MM.1S (cell line): ENCODE measurements at regions not wholly inside any gene's neighbourhood (a gene's known extent, or its start where the extent isn't known, plus 50 kb on each side); places are given as distances from the start of the nearest gene placed in this dataset.

ENCODE experiments used
- DNase-seq: peaks from one replicate; pipeline ENCODE4 v3.0.0-alpha.2; 2015
- H2AFZ ChIP-seq: fragments of 300-600 bp; sonication (generic); 2 replicates; pipeline ENCODE4 v1.6.0; 2016; ENCODE audit warnings: antibody characterized with exemption, low read length
- H3F3A ChIP-seq: fragments of 300-600 bp; sonication (generic); 2 replicates; pipeline ENCODE4 v1.6.1; 2016; ENCODE audit warnings: mild to moderate bottlenecking, antibody characterized with exemption, low read length, moderate library complexity, mixed read lengths; ENCODE audit not compliant: insufficient read depth
- H3K27ac ChIP-seq: fragments of 300-600 bp; sonication (generic); 2 replicates; pipeline ENCODE4 v1.5.1; 2016; ENCODE audit warnings: mild to moderate bottlenecking, low read length
- H3K27me3 ChIP-seq: fragments of 300-600 bp; sonication (generic); replicated peaks from 2 replicates; pipeline ENCODE4 v1.6.0; 2016; ENCODE audit warnings: low read length; ENCODE audit not compliant: insufficient read depth
- H3K36me3 ChIP-seq: fragments of 300-600 bp; sonication (generic); replicated peaks from 2 replicates; pipeline ENCODE4 v1.6.1; 2016; ENCODE audit warnings: mild to moderate bottlenecking, low read length, mixed read lengths; ENCODE audit not compliant: insufficient read depth
- H3K4me1 ChIP-seq: fragments of 300-600 bp; sonication (generic); 2 replicates; pipeline ENCODE4 v1.6.1; 2016; ENCODE audit warnings: low read length, mixed read lengths
- H3K4me2 ChIP-seq: fragments of 300-600 bp; sonication (generic); 2 replicates; pipeline ENCODE4 v1.6.0; 2016; ENCODE audit warnings: low read depth, low read length
- H3K4me3 ChIP-seq: fragments of 300-600 bp; sonication (generic); 2 replicates; pipeline ENCODE4 v1.5.1; 2016; ENCODE audit warnings: low read length, mixed read lengths
- H3K79me2 ChIP-seq: fragments of 300-600 bp; sonication (generic); 2 replicates; pipeline ENCODE4 v1.6.1; 2016; ENCODE audit warnings: mixed run types, low read length, mixed read lengths
- H3K9ac ChIP-seq: fragments of 300-600 bp; sonication (generic); 2 replicates; pipeline ENCODE4 v1.6.1; 2016; ENCODE audit warnings: low read length, mixed read lengths
- H3K9me2 ChIP-seq: fragments of 300-600 bp; sonication (generic); replicated peaks from 2 replicates; pipeline ENCODE4 v1.6.1; 2016; ENCODE audit warnings: mild to moderate bottlenecking, low read length, mixed read lengths; ENCODE audit not compliant: insufficient read depth
- H3K9me3 ChIP-seq: fragments of 300-600 bp; sonication (generic); replicated peaks from 2 replicates; pipeline ENCODE4 v1.6.1; 2016; ENCODE audit warnings: mild to moderate bottlenecking, low read length, mixed read lengths; ENCODE audit not compliant: insufficient read depth
- H4K20me1 ChIP-seq: fragments of 300-600 bp; sonication (generic); 2 replicates; pipeline ENCODE4 v1.6.1; 2016; ENCODE audit warnings: mild to moderate bottlenecking, low read length, moderate library complexity, mixed read lengths; ENCODE audit not compliant: insufficient read depth
- CTCF ChIP-seq: fragments of 300-600 bp; sonication (generic); IDR thresholded peaks from 2 replicates; pipeline ENCODE4 v1.5.1; 2016; ENCODE audit warnings: antibody characterized with exemption, low read length, mixed read lengths
- EZH2 ChIP-seq: fragments of 300-600 bp; sonication (generic); optimal IDR thresholded peaks from 2 replicates; pipeline ENCODE3; 2017; ENCODE audit warnings: low read depth, mild to moderate bottlenecking, antibody characterized with exemption, low read length, mixed read lengths
- EZH2phosphoT487 ChIP-seq: fragments of 300-600 bp; sonication (generic); IDR thresholded peaks from 2 replicates; pipeline ENCODE4 v1.6.1; 2018; ENCODE audit warnings: antibody characterized with exemption, low read length

DNA sequence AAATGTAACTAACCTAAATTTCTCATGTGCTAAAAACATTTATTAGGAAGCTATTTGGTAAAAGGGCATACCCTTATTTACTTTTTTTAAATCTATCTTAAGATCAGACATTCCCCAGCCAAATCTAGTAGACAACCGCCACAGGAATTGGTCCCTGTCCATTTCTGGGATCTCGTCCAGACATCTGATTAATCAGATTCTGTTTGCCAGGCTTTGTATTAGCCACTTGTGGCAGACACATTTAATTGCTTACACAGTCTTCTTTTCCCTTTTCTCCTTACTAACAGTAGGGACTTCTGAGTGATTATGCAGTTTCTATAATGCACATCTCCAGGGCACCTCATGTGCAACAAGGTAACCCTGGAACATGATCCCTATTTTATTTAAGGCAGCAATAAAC is 449.0 kb upstream of the RGS18 start:
- Histone ChIP-seq H3K9me2 (no peaks in the 10 kb centered on the region), H4K20me1 (no peaks in the 10 kb centered on the region), H3K27ac (no peak overlapping the region), H3K4me3 (no peak overlapping the region), H3K27me3 (no peaks in the 10 kb centered on the region), H3K36me3 (no peaks in the 10 kb centered on the region), H3K4me1 (no peaks in the 10 kb centered on the region), H3K4me2 (no peak overlapping the region), H3F3A (no peaks in the 10 kb centered on the region), H3K79me2 (no peaks in the 10 kb centered on the region), H2AFZ (no peak overlapping the region), H3K9me3 (no peaks in the 10 kb centered on the region), H3K9ac (no peak overlapping the region)
- TF ChIP-seq EZH2phosphoT487 (no peak), CTCF (no peak), EZH2 (no peak)
- DNase-seq, result no peak

- Histone ChIP-seq H3K27me3 (no peaks in the 10 kb centered on the region), H3K79me2 (no peaks in the 10 kb centered on the region), H3K9me2 (no peaks in the 10 kb centered on the region), H4K20me1 (no peaks in the 10 kb centered on the region), H3K27ac (no peak overlapping the region), H3K4me3 (no peak overlapping the region), H3K36me3 (no peaks in the 10 kb centered on the region), H3K4me2 (no peak overlapping the region), H3K9ac (no peak overlapping the region), H3K4me1 (no peaks in the 10 kb centered on the region), H3K9me3 (no peaks in the 10 kb centered on the region), H3F3A (no peaks in the 10 kb centered on the region), H2AFZ (no peak overlapping the region)
- no peak for TF ChIP-seq EZH2phosphoT487
- no peak for TF ChIP-seq EZH2
- no peak for TF ChIP-seq CTCF
- no peak for DNase-seq
Observed at GRCh38 chr1:191711961-191712360, 446.3 kb upstream of the RGS18 start.

- Histone ChIP-seq H3K27me3 (no peaks in the 10 kb centered on the region), H3K27ac (no peak overlapping the region), H3K9me3 (no peaks in the 10 kb centered on the region), H4K20me1 (no peaks in the 10 kb centered on the region), H3K4me1 (no peaks in the 10 kb centered on the region), H3K9ac (no peak overlapping the region), H2AFZ (no peak overlapping the region), H3K4me2 (no peak overlapping the region), H3F3A (no peaks in the 10 kb centered on the region), H3K9me2 (no peaks in the 10 kb centered on the region), H3K4me3 (no peak overlapping the region), H3K79me2 (no peaks in the 10 kb centered on the region), H3K36me3 (no peaks in the 10 kb centered on the region)
- DNase-seq, result peak; percentile 20
- TF ChIP-seq EZH2phosphoT487 (no peak), EZH2 (no peak), CTCF (no peak)
Observed at GRCh38 chr1:191714845-191715244, 443.4 kb upstream of the RGS18 start.
